Thymus (tissue), 11 donors: ENCODE measurements at regions not wholly inside any gene's neighbourhood (a gene's known extent, or its start where the extent isn't known, plus 50 kb on each side); places are given as distances from the start of the nearest gene placed in this dataset.

Source experiments
- DNase-seq, 9 donors: peaks; one replicate each; pipeline ENCODE4 v3.0.0-alpha.2; 2013; ENCODE audit warnings: low spot score in 9 of 9, low read depth in 6 of 9, missing footprints in 1 of 9
- H3K27ac ChIP-seq, 2 donors: one replicate each; pipeline ENCODE4 v1.5.1; 2013; ENCODE audit warnings: control low read depth in 1 of 2, low read depth in 1 of 2, low read length in 1 of 2, mild to moderate bottlenecking in 1 of 2, moderate library complexity in 1 of 2
- H3K27me3 ChIP-seq, 2 donors: one replicate each; pipeline ENCODE4 v1.5.1; 2013; ENCODE audit warnings: low read length in 1 of 2; ENCODE audit not compliant: control insufficient read depth in 2 of 2, insufficient read depth in 1 of 2
- H3K36me3 ChIP-seq, 2 donors: one replicate each; pipeline ENCODE4 v1.5.1; 2013; ENCODE audit warnings: low read length in 1 of 2, mild to moderate bottlenecking in 1 of 2, moderate library complexity in 1 of 2; ENCODE audit not compliant: control insufficient read depth in 2 of 2, insufficient read depth in 2 of 2
- H3K4me1 ChIP-seq, 2 donors: one replicate each; pipeline ENCODE4 v1.5.1; 2013; ENCODE audit warnings: low read length in 2 of 2; ENCODE audit not compliant: control insufficient read depth in 2 of 2, insufficient read depth in 2 of 2
- H3K4me3 ChIP-seq, 2 donors: one replicate each; pipeline ENCODE4 v1.5.1; 2013; ENCODE audit warnings: low read length in 2 of 2, control low read depth in 1 of 2, mild to moderate bottlenecking in 1 of 2
- H3K9me3 ChIP-seq, 2 donors: one replicate each; pipeline ENCODE4 v1.5.1; 2013; ENCODE audit warnings: low read length in 1 of 2, mild to moderate bottlenecking in 1 of 2; ENCODE audit not compliant: control insufficient read depth in 2 of 2, insufficient read depth in 1 of 2
- WGBS: extraction: QIAGEN DNeasy Blood & Tissue Kit; methylation state at CpG from one replicate; pipeline ENCODE4 v1.1.7; 2013; 5-methylcytosine and 5-hydroxymethylcytosine counted together
- donor health status: healthy.

DNA sequence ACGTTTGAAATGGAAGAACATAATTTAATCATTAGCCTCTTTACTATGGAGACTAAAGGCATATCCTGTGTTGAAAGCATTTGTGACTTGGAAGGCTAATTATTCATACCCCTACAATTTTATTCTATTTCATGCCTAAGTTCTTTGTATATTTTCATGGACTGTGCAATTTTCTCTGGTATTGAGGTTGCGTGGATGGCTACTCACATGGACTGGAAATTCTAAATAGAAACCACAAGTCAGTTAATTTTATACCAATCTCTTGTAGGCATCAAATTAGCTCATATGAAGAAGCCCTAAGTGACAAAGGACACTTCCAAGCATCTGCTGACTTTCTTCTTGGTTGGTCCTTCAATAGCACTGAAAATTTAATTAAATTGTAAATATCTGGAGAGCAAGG, 1353.5 kb downstream of the ROBO1 start:
- Histone ChIP-seq H3K9me3 (no peaks in the 10 kb centered on the region), H3K27ac (no peak overlapping the region), H3K36me3 (no peaks in the 10 kb centered on the region), H3K4me3 (no peak overlapping the region), H3K4me1 (no peaks in the 10 kb centered on the region), H3K27me3 (no peaks in the 10 kb centered on the region)
- WGBS: 91% methylated on average over 2 of the region's 2 CpGs
- no peak for DNase-seq

DNA sequence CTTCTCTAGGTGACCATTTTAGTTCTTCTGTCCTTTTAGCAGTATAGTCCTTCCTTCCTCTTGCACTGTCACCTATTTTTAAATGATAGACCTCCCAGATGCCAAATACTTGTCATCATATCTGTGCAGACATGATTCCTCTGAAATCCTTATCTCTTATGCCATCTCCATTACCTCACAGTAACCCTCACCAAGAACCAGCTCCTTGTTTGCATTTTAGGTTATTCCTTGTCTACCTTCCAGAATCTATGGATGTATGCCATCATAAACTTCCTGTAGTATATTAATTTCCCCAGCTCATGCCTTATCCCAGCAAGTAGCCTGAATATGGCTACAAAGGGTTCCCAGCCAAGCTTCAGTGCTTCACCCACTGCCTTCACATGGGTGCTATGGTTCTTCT, 1347.2 kb downstream of the ROBO1 start:
- Histone ChIP-seq H3K36me3 (no peaks in the 10 kb centered on the region), H3K27ac (no peak overlapping the region), H3K27me3 (no peaks in the 10 kb centered on the region), H3K4me3 (no peak overlapping the region), H3K9me3 (no peaks in the 10 kb centered on the region), H3K4me1 (no peaks in the 10 kb centered on the region)
- DNase-seq: no peak

DNA sequence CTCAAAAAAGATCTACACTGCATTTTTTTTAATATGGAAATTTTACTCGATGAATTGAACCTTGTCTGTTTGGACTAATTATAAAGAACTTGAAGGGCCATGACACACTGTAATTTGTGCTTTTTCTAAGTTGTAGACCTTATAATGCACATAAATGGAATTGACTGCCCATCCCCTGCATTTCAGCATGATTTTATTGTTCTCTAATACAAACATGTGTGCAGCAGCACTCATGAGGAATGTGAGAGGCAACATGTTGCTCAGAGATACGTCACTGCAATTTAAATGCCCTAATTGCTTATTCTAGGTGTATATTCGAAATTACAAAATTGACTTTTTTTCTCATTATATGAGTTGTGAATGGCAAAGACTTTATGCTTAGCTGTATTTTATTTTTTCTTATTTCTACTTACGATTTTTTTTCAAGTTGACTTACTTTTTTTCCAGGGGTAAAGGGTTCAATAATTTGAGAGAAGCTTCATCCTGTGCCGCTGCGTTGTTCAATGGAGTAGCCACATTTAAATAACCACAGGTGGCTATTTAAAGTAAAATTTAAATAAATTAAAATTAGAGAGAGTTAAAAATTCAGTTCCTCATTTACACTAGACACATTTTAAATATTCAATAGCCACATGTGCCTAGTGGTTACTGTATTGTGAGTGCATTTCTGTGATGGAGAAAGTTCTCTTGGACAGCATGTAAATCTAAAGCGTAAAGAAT, 1346.4 kb downstream of the ROBO1 start:
- Histone ChIP-seq H3K27me3 (no peaks in the 10 kb centered on the region), H3K36me3 (no peaks in the 10 kb centered on the region), H3K9me3 (no peaks in the 10 kb centered on the region), H3K4me1 (no peaks in the 10 kb centered on the region), H3K4me3 (no peak overlapping the region), H3K27ac (no peak overlapping the region)
- no peak for DNase-seq
- 94% methylated on average over 7 of the region's 7 CpGs for WGBS

DNA sequence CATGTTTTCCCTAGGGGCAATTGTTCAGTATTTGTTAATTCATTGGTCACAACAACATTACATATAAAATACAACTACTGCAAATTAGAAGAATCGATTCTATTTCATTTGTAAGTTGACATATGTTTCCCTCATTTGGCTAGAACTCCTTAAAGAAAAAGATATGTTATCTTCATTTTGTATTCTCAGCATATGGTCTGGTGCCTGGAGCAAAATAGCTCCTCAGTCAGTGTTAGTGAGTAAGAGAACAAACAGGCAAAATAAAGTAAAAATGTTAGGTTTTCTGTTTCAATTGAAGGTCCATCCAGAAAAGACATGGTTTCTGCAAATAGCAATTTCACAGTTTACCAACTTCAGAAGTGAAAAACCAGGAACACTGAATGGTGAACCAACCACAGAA, 1343.1 kb downstream of the ROBO1 start:
- no peaks in the 10 kb centered on the region for H3K9me3 ChIP-seq
- H3K27ac ChIP-seq: no peak overlapping the region
- H3K36me3 ChIP-seq: no peaks in the 10 kb centered on the region
- H3K4me1 ChIP-seq: no peaks in the 10 kb centered on the region
- H3K27me3 ChIP-seq: no peaks in the 10 kb centered on the region
- no peak for DNase-seq
- WGBS: 89% methylated on average over 1 of the region's 1 CpG
- no peak overlapping the region for H3K4me3 ChIP-seq

DNA sequence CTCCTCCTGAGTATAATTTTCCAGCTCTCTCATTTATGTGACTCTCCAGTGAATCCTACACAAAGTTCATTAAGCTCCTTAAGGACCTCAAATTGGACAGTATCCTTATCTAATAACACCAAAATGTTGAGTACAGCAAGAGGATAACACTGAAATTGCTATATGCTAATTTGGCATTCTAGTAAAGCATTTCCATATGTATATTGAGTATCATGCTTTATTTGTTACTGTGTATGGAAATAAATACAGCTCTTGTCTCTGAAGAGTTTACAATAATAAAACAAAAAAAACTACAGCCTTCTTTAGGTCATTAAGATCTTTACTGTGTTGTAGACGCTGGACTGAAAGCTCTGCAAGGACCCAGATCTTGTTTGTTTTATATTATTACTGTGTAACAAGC, 1341.3 kb downstream of the ROBO1 start:
- WGBS: 94% methylated on average over 1 of the region's 1 CpG
- Histone ChIP-seq H3K27me3 (no peaks in the 10 kb centered on the region), H3K4me1 (no peaks in the 10 kb centered on the region), H3K9me3 (no peaks in the 10 kb centered on the region), H3K27ac (no peak overlapping the region), H3K4me3 (no peak overlapping the region), H3K36me3 (no peaks in the 10 kb centered on the region)
- no peak for DNase-seq

DNA sequence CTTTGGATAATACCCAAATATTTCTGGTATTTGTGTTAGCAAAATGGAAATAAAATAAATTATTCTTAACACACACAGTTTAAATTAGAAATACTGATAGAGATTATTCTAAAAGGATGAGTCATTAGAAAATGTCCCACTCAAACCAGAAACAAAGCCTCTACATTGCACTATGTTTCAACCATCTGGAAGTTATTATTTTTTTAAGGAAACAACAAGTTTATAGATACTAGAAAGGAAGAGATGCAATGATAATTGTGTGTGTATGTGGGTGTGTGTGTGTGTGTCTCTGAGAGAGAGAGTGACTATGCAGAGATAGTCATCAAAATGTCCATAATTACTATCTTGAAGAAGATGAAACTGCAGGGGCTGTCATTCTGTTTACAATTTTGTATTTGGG, 1340.5 kb downstream of the ROBO1 start:
- H3K4me3 ChIP-seq: no peak overlapping the region
- H3K27me3 ChIP-seq: no peaks in the 10 kb centered on the region

DNA sequence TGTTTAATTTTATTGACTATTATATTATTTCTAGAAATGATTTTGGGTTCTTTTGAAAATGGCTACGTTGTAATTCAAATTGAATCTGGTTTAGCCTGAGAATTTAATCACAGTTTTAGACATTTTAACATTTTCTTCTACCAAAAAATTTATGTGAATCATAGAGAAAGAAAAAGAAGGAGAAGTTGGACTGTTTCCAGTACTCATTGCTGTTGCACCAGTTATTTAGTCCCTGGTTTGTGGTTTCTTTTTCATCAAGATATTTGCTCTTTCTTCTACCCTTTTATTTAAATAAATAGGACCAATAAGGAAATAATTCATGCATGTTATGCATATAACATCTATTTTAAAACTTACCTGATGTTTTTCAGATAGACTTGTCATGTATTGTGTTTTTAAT, 1337.1 kb downstream of the ROBO1 start:
- Histone ChIP-seq H3K36me3 (no peaks in the 10 kb centered on the region), H3K4me3 (no peak overlapping the region), H3K27ac (no peak overlapping the region), H3K4me1 (no peaks in the 10 kb centered on the region), H3K27me3 (no peaks in the 10 kb centered on the region), H3K9me3 (no peaks in the 10 kb centered on the region)
- WGBS: 76% methylated on average over 1 of the region's 1 CpG
- DNase-seq: no peak

More for the DNA sequence above, 1340.5 kb downstream of the ROBO1 start:
- Histone ChIP-seq H3K4me1 (no peaks in the 10 kb centered on the region), H3K36me3 (no peaks in the 10 kb centered on the region), H3K27ac (no peak overlapping the region), H3K9me3 (no peaks in the 10 kb centered on the region)
- no peak for DNase-seq

DNA sequence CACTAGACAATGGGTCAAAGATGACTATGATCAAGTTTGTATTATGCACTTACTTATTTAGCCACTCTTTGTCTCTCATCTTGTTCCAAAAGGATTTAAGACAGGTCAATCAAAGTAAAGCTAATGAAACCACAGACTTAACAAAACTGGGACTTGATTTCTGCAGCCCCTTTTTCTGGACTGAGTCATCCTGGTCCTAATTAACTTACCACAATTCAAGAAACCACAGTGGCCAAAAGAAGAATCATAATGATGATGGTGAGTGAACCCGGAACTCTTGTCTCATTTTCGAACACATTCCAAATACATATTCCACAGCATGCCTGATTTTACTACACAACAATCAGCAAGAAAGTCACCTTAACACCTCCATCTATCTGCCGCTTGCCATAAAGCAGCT, 1333.0 kb downstream of the ROBO1 start:
- Histone ChIP-seq H3K36me3 (no peaks in the 10 kb centered on the region), H3K9me3 (no peaks in the 10 kb centered on the region), H3K4me1 (no peaks in the 10 kb centered on the region), H3K27ac (no peak overlapping the region), H3K4me3 (no peak overlapping the region), H3K27me3 (no peaks in the 10 kb centered on the region)
- WGBS: 98% methylated on average over 3 of the region's 3 CpGs
- no peak for DNase-seq

DNA sequence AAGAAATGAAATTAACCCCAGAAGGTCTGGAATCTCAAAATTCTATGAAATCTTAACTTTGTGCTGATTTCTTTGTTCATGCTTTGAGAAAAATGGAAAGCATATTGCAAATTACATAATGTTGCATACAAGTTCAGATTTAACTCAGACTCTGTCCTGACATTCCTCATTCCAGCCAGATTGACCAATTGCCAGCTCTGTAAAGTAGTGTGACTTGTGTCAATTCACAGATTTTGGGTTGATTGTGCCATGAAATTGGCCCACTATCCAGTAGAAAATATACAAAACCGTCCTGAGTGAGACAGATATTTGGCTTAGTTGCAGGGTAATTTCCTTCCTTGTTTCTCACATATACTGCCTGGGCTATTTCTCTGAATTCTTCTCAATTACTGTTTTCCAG, 1312.6 kb downstream of the ROBO1 start:
- H3K4me3 ChIP-seq: no peak overlapping the region
- H3K9me3 ChIP-seq: no peaks in the 10 kb centered on the region
- no peaks in the 10 kb centered on the region for H3K4me1 ChIP-seq
- no peaks in the 10 kb centered on the region for H3K27me3 ChIP-seq
- H3K36me3 ChIP-seq: no peaks in the 10 kb centered on the region
- WGBS: 49% methylated on average over 1 of the region's 1 CpG
- no peak for DNase-seq
- H3K27ac ChIP-seq: no peak overlapping the region
